ENCODE measurements at regions not wholly inside any gene's neighbourhood (a gene's known extent, or its start where the extent isn't known, plus 50 kb on each side); places are given as distances from the start of the nearest gene placed in this dataset.

DNA sequence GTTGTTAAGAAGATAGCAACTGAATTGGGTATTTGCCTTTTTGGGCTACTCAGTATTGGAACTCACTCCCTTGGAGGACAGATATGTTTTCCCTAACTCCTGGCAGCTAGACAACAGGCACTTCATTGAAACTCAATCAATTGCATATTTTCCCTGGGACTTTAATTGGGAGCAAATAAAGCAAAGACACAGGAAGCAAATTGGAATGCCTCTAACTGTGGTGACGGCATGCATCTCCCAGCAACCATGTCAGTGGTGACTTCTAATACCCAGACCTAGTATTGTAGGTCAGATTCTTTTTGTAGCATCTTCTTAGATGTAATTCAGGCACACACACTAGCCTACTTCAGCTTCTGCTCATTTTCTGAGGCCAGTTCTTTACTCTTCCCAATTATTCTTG, 164.2 kb upstream of the SETBP1 start:
- TF ChIP-seq, protein P1, sequence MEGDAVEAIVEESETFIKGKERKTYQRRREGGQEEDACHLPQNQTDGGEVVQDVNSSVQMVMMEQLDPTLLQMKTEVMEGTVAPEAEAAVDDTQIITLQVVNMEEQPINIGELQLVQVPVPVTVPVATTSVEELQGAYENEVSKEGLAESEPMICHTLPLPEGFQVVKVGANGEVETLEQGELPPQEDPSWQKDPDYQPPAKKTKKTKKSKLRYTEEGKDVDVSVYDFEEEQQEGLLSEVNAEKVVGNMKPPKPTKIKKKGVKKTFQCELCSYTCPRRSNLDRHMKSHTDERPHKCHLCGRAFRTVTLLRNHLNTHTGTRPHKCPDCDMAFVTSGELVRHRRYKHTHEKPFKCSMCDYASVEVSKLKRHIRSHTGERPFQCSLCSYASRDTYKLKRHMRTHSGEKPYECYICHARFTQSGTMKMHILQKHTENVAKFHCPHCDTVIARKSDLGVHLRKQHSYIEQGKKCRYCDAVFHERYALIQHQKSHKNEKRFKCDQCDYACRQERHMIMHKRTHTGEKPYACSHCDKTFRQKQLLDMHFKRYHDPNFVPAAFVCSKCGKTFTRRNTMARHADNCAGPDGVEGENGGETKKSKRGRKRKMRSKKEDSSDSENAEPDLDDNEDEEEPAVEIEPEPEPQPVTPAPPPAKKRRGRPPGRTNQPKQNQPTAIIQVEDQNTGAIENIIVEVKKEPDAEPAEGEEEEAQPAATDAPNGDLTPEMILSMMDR (IDR thresholded peaks at IDR 0.05): no peak
- H3K9me3 Mint-ChIP-seq (ENCODE audit: low read depth): no peaks in the 10 kb centered on the region
- H3K27ac Mint-ChIP-seq (ENCODE audit: unreplicated experiment): no peak overlapping the region
- DNase-seq (ENCODE audit: low spot score): no peak
- peaks cover 17% of the 10 kb centered on the region for H3K4me1 Mint-ChIP-seq (ENCODE audit: low read depth)
- no peaks in the 10 kb centered on the region for H3K27me3 Mint-ChIP-seq (ENCODE audit: low read depth)
- H3K4me3 Mint-ChIP-seq (ENCODE audit: unreplicated experiment): no peak overlapping the region
- H3K36me3 Mint-ChIP-seq (ENCODE audit: low read depth): no peaks in the 10 kb centered on the region

DNA sequence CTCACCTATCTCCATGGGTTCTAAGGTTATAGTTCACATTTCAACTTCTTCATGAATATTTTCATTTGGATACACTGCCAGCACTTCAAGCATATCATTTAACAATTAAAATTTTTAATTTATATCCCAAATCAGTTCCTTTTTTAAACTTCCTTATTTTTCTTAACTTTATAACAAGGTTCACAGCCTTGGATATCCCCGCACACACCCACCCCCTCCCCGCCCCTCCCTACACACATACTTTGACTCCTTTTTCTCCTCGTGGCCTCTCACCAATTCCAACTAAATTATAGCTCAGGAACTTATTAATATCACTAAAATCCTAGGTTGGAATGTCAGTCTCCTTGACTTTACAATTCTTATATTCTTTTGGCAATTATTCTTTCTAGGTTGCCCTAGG, 163.6 kb upstream of the SETBP1 start:
- DNase-seq (ENCODE audit: low spot score): no peak
- TF ChIP-seq, protein P1 (IDR thresholded peaks at IDR 0.05): no peak
- Mint-ChIP-seq H3K36me3 (ENCODE audit: low read depth) (no peaks in the 10 kb centered on the region), H3K27ac (ENCODE audit: unreplicated experiment) (no peak overlapping the region), H3K4me1 (ENCODE audit: low read depth) (peaks cover 22% of the 10 kb centered on the region), H3K9me3 (ENCODE audit: low read depth) (no peaks in the 10 kb centered on the region), H3K27me3 (ENCODE audit: low read depth) (no peaks in the 10 kb centered on the region), H3K4me3 (ENCODE audit: unreplicated experiment) (no peak overlapping the region)

DNA sequence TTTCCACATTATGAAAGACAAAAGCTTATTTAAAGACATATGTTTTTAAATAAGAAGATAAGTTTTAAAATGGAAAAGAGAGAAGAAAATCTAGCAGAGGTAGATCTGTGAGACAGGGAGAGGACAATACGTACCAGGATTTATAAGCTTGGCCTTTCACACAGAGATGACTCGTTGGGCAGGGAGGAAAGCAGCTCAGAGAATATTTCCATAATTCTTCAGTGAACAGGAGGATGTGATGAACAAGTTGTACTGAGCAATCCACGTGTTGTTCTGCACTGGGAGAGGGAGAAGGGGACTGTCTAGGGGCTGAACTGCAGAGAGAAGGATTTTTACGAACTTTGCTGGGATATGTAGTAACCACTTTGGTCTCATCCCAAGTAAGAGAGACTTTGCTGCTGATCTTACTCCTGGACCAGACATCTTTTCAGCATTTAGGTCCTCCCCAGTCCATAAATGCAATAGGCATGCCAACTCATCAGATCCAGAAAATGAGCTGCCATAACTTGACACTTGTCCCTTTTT, 162.5 kb upstream of the SETBP1 start:
- DNase-seq (ENCODE audit: low spot score): no peak

DNA sequence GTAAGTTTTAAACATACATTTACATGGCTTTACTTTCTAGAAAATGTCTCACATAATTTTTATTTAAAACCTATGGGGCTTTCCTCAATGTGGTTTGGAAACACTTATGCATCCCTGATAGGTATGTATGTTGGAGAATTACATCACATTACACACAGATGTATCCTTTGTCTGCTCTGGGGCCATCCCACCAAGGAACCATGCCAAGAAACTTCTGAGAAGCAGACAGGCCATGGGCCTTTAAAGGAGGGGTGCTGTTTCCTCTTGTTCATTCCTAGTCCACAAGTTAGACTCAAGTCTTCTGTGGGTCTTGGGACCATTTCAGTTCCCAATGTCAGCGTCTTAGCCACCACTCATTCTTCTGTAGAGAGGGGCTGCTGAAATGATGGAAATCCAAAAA, 162.0 kb upstream of the SETBP1 start:
- H3K36me3 Mint-ChIP-seq (ENCODE audit: low read depth): no peaks in the 10 kb centered on the region
- H3K4me3 Mint-ChIP-seq (ENCODE audit: unreplicated experiment): no peak overlapping the region
- no peaks in the 10 kb centered on the region for H3K27me3 Mint-ChIP-seq (ENCODE audit: low read depth)
- no peak overlapping the region for H3K27ac Mint-ChIP-seq (ENCODE audit: unreplicated experiment)
- TF ChIP-seq, protein P1 (IDR thresholded peaks at IDR 0.05): no peak
- no peak for DNase-seq (ENCODE audit: low spot score)
- H3K4me1 Mint-ChIP-seq (ENCODE audit: low read depth): peaks cover 22% of the 10 kb centered on the region
- no peaks in the 10 kb centered on the region for H3K9me3 Mint-ChIP-seq (ENCODE audit: low read depth)

More for the DNA sequence above, 162.5 kb upstream of the SETBP1 start:
- TF ChIP-seq, protein P1 (IDR thresholded peaks at IDR 0.05): no peak
- H3K4me1 Mint-ChIP-seq (ENCODE audit: low read depth): peaks cover 22% of the 10 kb centered on the region
- H3K36me3 Mint-ChIP-seq (ENCODE audit: low read depth): no peaks in the 10 kb centered on the region
- H3K9me3 Mint-ChIP-seq (ENCODE audit: low read depth): no peaks in the 10 kb centered on the region
- H3K4me3 Mint-ChIP-seq (ENCODE audit: unreplicated experiment): no peak overlapping the region
- H3K27me3 Mint-ChIP-seq (ENCODE audit: low read depth): no peaks in the 10 kb centered on the region
- no peak overlapping the region for H3K27ac Mint-ChIP-seq (ENCODE audit: unreplicated experiment)

DNA sequence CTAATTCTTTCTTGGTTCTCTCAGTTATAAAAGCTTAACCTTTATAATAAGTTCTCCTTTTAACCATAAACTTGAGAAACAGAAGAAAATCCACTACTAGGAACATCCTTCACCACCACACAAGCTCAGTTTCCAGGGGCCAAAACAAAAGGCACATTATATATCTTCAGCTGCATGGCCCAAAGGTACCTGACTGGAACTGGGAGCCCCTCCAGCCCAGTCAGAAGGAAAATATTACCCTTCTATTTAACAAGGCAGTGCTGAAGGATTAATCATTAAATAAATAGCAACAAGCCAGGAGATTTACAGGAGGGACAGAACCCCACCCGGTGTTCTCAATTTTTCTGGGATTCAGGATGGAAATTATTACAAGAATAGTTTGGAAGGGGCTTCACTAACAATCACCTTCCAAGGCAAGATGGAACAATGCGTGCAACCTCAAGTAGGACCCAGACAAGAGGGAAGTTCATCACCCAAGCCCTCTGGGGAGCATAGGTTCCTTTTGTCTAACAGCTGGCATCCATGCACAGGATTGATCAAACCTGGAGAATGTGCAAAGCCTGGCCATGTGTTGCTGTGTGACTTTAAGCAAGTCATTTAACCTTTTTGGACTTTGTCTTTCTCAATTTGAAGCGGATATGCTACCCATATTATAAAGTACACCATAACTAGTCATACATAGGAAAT, 159.6 kb upstream of the SETBP1 start:
- no peak for DNase-seq (ENCODE audit: low spot score)
- Mint-ChIP-seq H3K27me3 (ENCODE audit: low read depth) (no peaks in the 10 kb centered on the region), H3K4me3 (ENCODE audit: unreplicated experiment) (no peak overlapping the region), H3K4me1 (ENCODE audit: low read depth) (peaks cover 22% of the 10 kb centered on the region), H3K27ac (ENCODE audit: unreplicated experiment) (peak overlapping the region; percentile 55), H3K36me3 (ENCODE audit: low read depth) (no peaks in the 10 kb centered on the region), H3K9me3 (ENCODE audit: low read depth) (no peaks in the 10 kb centered on the region)
- TF ChIP-seq, protein P1 (IDR thresholded peaks at IDR 0.05): no peak

All from chondrocyte (in vitro differentiated cells).